Aorta (tissue), 5 donors: ENCODE measurements at regions not wholly inside any gene's neighbourhood (a gene's known extent, or its start where the extent isn't known, plus 50 kb on each side); places are given as distances from the start of the nearest gene placed in this dataset.

Source experiments
- ATAC-seq: fragments of 200-7000 bp; cut with Tn5 transposase; one replicate; pipeline ENCODE4 v1.9.1; 2022; ENCODE audit warnings: moderate library complexity; ENCODE audit not compliant: low FRiP score
- DNase-seq, 2 donors: peaks; one replicate each; pipeline ENCODE4 v3.0.0-alpha.2; 2020
- H3K27ac ChIP-seq, 2 donors: one replicate each; pipeline ENCODE4 v1.5.1; 2013; ENCODE audit warnings: low read length in 2 of 2, mild to moderate bottlenecking in 2 of 2, moderate library complexity in 2 of 2, control low read depth in 1 of 2, inconsistent platforms in 1 of 2, low read depth in 1 of 2
- H3K27me3 ChIP-seq, 2 donors: one replicate each; pipeline ENCODE4 v1.6.1; 2013; ENCODE audit warnings: control low read depth in 1 of 2, low read length in 1 of 2, mild to moderate bottlenecking in 1 of 2, moderate library complexity in 1 of 2; ENCODE audit not compliant: insufficient read depth in 2 of 2, control insufficient read depth in 1 of 2
- H3K36me3 ChIP-seq, 2 donors: one replicate each; pipeline ENCODE4 v1.6.1; 2013; ENCODE audit warnings: control low read depth in 1 of 2, low read length in 1 of 2, mild to moderate bottlenecking in 1 of 2; ENCODE audit not compliant: insufficient read depth in 2 of 2, control insufficient read depth in 1 of 2
- H3K4me1 ChIP-seq, 2 donors: one replicate each; pipeline ENCODE4 v1.6.1; 2013; ENCODE audit warnings: low read length in 2 of 2, control low read depth in 1 of 2, mild to moderate bottlenecking in 1 of 2, moderate library complexity in 1 of 2; ENCODE audit not compliant: insufficient read depth in 2 of 2, control insufficient read depth in 1 of 2
- H3K4me3 ChIP-seq, 2 donors: one replicate each; pipeline ENCODE4 v1.5.1; 2013; ENCODE audit warnings: low read length in 2 of 2, control low read depth in 1 of 2, mild to moderate bottlenecking in 1 of 2
- H3K9me3 ChIP-seq: one replicate; pipeline ENCODE4 v1.6.1; 2013; ENCODE audit warnings: mild to moderate bottlenecking, low read length; ENCODE audit not compliant: control insufficient read depth
- WGBS, 2 donors: extraction: QIAGEN DNeasy Blood & Tissue Kit; methylation state at CpG; one replicate each; pipeline ENCODE4 v1.1.7; 2013; 5-methylcytosine and 5-hydroxymethylcytosine counted together
- intact Hi-C, 2 donors: fragments of 100-400 bp; cut with DNase I; formaldehyde crosslinking; loops; one replicate each; pipeline versions ENCODE4 v1.14.2 to v1.15.0; 2022
- donor health status: healthy with polysubstance abuse.
- donor health status: Bipolar disorder and iron deficiency.
- donor health status: DM: no; HTN: no; CAD: no.
- donor health status: DM: no; HTN: no; CAD: no.
- donor health status: DM: yes; HTN: yes; CAD: no.

DNA sequence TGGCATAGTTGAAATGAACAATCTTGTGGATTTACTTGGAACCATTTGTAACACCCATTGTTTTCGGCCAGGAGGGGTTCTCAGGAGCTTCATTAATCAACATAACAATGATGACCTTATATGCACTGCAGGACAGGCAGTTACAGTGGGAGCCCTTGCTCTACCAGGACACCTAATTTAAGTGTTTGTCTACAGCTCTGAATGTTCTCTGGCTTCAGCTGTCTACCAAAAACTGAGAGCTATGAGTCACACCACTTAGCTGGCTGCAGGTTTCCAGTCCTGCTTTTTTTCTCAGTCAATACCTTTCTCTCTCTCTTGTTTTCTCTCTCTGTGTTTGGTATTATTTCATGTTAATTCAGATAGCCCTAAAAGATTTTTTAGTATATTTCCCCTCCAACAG is 105.4 kb upstream of the MBNL2 start:
- 9 to 18% methylated on average over 1 of the region's 1 CpG for WGBS, 2 donors
- intact Hi-C loops = loop anchor here (10.0 kb wide), 2 partner anchors 318 to 668 kb away; partner anchors contain the start of gene RAP2A (in 2 of the 2)
- no peak overlapping the region for H3K4me3 ChIP-seq
- H3K4me1 ChIP-seq = peaks cover 4 to 6% of the 10 kb centered on the region in 2 donors
- no peaks in the 10 kb centered on the region for H3K9me3 ChIP-seq
- H3K27me3 ChIP-seq = no peaks in the 10 kb centered on the region
- no peak for DNase-seq
- ATAC-seq = peak; percentile 61
- no peaks in the 10 kb centered on the region for H3K36me3 ChIP-seq
- H3K27ac ChIP-seq = no peak overlapping the region

DNA sequence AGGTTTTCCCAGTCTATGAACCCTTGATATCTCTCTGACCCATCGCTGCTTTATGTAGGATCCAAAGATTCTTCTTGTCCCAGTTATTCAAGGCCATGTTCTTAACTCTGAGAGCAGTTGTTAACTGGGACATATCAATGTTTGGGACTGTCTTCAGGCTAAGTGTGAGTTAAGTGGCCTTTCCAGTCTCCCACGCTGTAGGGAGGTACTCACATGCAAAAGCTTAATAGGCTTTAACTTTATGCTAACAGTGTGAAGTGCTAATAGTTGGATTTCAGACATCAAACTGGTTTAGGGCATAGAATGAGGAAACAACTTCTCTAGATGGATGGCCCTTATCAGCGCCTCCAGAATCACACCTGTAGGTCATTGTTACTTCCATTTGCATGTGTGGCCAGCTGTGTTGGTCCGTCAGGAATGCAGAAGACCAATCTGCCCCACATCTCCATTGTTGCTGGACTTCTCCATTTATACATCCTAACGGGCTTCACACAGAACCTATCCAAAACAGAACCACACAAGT is 104.7 kb upstream of the MBNL2 start:
- peaks cover 4 to 7% of the 10 kb centered on the region in 2 donors for H3K4me1 ChIP-seq
- WGBS, 2 donors = 88 to 93% methylated on average over 5 of the region's 5 CpGs

DNA sequence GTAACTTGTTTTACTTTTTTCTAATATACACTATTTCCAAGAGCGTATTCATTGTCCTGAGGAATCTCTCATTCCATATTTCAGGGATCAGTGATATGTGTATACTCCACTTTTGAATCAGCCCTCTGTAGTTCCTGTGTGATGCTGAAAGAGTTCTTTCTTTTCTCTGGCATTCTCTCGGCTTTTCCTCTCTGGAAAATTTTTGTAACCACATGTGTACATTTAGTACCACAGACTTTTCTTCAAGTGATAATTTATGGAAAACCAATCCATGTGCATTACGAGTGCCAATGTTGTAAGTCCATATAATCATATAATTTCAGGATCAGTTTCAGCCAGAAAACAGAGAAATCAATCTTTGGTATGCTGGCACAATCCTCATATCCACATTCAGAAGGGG is 102.2 kb upstream of the MBNL2 start:
- Histone ChIP-seq H3K4me3 (no peak overlapping the region), H3K27ac (no peak overlapping the region), H3K36me3 (no peaks in the 10 kb centered on the region), H3K4me1 (peaks cover 4 to 12% of the 10 kb centered on the region in 2 donors), H3K27me3 (no peaks in the 10 kb centered on the region), H3K9me3 (no peaks in the 10 kb centered on the region)
- ATAC-seq = no peak
- DNase-seq = no peak
- intact Hi-C loops = loop anchor here (10.0 kb wide), 2 partner anchors 315 to 665 kb away; partner anchors contain the start of gene RAP2A (in 2 of the 2)
- 74% methylated on average over 3 of the region's 3 CpGs for WGBS, 2 donors

More for the DNA sequence above, 104.7 kb upstream of the MBNL2 start:
- DNase-seq (no peak), ATAC-seq (no peak)
- Histone ChIP-seq H3K4me3 (no peak overlapping the region), H3K27me3 (no peaks in the 10 kb centered on the region), H3K9me3 (no peaks in the 10 kb centered on the region), H3K27ac (no peak overlapping the region), H3K36me3 (no peaks in the 10 kb centered on the region)
- intact Hi-C loops = loop anchor here (10.0 kb wide), 2 partner anchors 317 to 667 kb away; partner anchors contain the start of gene RAP2A (in 2 of the 2)

DNA sequence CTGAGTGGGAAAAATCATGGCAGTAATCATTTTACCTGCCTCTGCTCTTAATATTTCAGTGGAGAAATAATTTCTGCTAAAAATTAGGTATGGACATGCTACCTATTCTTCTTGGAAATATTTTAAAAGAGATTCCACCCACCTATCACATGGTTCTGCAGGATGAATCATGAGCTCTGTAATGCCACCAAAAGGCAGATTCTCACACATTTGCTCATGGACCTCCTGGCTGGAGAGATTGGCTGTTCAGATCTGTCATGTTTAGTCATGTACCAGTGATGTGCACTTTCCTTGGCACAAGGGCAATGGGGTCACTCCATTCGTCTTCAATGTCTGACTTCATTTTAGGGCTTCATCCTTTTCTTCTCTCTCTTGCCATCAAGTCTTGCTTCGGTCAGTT is 101.8 kb upstream of the MBNL2 start:
- WGBS, 2 donors = 89 to 91% methylated on average over 2 of the region's 2 CpGs
- ATAC-seq (no peak), DNase-seq (no peak)
- Histone ChIP-seq H3K27me3 (no peaks in the 10 kb centered on the region), H3K27ac (no peak overlapping the region), H3K36me3 (no peaks in the 10 kb centered on the region), H3K4me1 (peaks cover 2 to 12% of the 10 kb centered on the region in 2 donors), H3K4me3 (no peak overlapping the region), H3K9me3 (no peaks in the 10 kb centered on the region)
- intact Hi-C loops = no loop called here

DNA sequence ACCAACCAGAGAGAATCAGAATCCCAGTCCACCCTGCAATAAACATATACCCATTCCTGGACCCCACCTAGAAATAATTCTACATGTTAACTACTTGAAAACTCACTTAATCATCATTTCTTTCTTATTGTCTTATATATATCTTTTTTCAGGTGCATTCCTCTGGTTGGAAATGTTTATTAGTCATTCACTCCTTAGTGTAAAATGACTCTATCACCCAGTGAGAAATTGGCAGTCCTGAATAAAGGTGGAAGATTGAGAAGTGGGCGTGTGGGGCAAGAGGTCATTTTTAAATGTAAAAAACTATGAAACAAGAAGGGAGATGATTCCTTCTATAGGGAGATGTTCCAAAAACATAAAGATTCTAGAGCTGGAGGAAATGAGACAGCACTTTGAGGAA is 101.2 kb upstream of the MBNL2 start:
- intact Hi-C loops = no loop called here
- H3K27me3 ChIP-seq = no peaks in the 10 kb centered on the region
- no peaks in the 10 kb centered on the region for H3K9me3 ChIP-seq
- DNase-seq (no peak), ATAC-seq (no peak)
- peaks cover 2 to 12% of the 10 kb centered on the region in 2 donors for H3K4me1 ChIP-seq
- no peak overlapping the region for H3K4me3 ChIP-seq
- H3K27ac ChIP-seq = no peak overlapping the region
- WGBS, 2 donors = 91 to 95% methylated on average over 1 of the region's 1 CpG
- no peaks in the 10 kb centered on the region for H3K36me3 ChIP-seq

DNA sequence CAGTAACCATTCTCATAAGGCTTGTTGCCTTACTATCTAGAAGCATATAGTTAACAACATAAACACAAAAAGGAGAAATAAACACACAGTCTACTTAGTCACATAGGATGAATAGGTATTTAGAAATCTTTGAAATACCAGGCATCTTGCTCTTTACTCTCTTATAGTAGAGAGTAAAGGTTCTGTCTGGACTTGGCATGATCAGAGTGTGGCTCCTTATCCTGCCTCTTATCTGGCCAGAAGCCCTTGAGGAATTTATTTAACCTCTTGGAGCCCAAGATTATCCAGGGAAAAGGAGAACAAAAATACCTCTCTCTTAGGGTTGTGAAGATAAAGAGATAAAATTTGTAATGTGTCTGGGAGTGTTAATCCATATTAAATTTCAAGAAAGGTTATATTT is 100.2 kb upstream of the MBNL2 start:
- Histone ChIP-seq H3K9me3 (no peaks in the 10 kb centered on the region), H3K27ac (no peak overlapping the region), H3K36me3 (no peaks in the 10 kb centered on the region), H3K4me1 (peaks cover 0 to 6% of the 10 kb centered on the region in 2 donors), H3K27me3 (no peaks in the 10 kb centered on the region), H3K4me3 (no peak overlapping the region)
- ATAC-seq (no peak), DNase-seq (no peak)
- intact Hi-C loops = no loop called here

DNA sequence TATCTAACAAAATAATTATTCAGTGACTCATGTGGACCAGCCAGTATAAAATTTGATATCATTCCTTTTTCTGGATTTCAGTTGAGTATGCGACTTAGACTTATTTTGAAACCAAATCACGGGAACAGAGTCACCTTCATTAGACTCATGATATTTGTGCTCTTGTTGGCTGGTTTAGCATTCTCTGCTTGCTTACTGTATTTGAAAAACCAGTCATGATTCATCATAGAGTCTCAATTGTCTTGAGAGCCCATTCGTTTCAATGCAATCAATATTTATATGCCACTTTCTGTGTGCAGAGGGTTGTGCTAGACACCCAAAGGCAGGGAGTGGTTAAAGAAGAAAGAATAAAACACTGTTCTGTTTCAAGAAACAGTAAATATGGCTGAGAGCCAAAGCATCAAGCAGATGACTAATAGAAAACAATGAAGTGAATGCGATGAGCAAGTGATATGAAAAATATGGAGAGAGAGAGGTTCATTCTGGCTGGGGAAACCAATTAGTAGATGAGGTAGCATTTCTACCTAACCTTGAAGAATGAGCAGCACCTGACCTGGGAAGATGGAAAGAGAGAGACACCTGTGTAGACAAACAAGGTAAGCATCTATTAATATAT is 99.6 kb upstream of the MBNL2 start:
- ATAC-seq (no peak), DNase-seq (no peak)
- no peak overlapping the region for H3K27ac ChIP-seq
- no peaks in the 10 kb centered on the region for H3K9me3 ChIP-seq
- 23 to 33% methylated on average over 4 of the region's 4 CpGs for WGBS, 2 donors
- H3K4me1 ChIP-seq = peaks cover 0 to 6% of the 10 kb centered on the region in 2 donors
- no peak overlapping the region for H3K4me3 ChIP-seq
- intact Hi-C loops = no loop called here
- H3K36me3 ChIP-seq = no peaks in the 10 kb centered on the region
- H3K27me3 ChIP-seq = no peaks in the 10 kb centered on the region

DNA sequence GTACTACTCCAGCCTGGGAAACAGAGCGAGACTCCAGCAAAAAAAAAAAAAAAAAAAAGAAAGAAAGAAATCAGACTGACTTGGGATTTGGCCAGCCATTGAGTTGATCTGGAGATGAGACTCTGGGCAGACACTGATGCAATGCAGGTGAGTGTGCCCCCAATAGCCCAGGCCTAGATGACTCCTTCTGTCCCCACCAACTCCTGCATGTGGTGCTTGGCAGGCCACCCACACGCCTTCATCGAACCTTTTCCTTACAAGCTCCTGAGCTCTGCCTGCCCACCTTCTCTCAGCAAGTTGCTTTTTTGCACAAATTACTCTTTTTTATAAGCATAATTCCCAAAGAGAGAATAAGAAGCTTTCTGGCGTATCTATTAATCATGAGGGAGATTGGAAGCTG is 97.9 kb upstream of the MBNL2 start:
- intact Hi-C loops = no loop called here
- Histone ChIP-seq H3K9me3 (no peaks in the 10 kb centered on the region), H3K36me3 (no peaks in the 10 kb centered on the region), H3K4me1 (peaks cover 0 to 6% of the 10 kb centered on the region in 2 donors), H3K4me3 (no peak overlapping the region), H3K27me3 (no peaks in the 10 kb centered on the region), H3K27ac (no peak overlapping the region)
- ATAC-seq (no peak), DNase-seq (no peak)
- 90 to 96% methylated on average over 4 of the region's 4 CpGs for WGBS, 2 donors
